ENCODE measurements at regions not wholly inside any gene's neighbourhood (a gene's known extent, or its start where the extent isn't known, plus 50 kb on each side); places are given as distances from the start of the nearest gene placed in this dataset.

DNA sequence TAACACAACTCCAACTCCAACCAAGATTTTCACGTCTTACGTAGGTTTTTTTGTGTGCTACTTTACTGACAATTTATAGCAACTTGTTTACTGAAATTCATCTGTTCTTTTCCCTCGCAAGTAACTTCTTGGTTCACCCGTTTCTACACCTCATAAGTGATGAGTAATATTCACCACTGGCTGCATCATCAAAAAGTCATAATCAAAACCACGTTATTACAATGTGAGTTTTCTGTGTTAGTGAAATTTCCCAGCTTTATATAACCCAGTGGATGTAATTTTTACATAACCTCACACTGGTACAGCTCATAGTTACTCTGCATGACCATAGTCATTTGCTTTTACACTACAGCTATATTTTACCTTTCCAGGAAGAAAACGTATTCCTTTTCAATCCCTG, 401.1 kb upstream of the LYPLAL1 start:
- H3K79me2 ChIP-seq (ENCODE audit: insufficient read depth, low read depth) = no peaks in the 10 kb centered on the region
- H3K4me3 ChIP-seq (IDR thresholded peaks at IDR 0.05; ENCODE audit: insufficient read depth, low read depth, low read length) = no peak overlapping the region
- H4K20me1 ChIP-seq (ENCODE audit: insufficient read depth) = no peaks in the 10 kb centered on the region
- H2AFZ ChIP-seq (ENCODE audit: low read depth) = no peak overlapping the region
- TF ChIP-seq, protein P1, sequence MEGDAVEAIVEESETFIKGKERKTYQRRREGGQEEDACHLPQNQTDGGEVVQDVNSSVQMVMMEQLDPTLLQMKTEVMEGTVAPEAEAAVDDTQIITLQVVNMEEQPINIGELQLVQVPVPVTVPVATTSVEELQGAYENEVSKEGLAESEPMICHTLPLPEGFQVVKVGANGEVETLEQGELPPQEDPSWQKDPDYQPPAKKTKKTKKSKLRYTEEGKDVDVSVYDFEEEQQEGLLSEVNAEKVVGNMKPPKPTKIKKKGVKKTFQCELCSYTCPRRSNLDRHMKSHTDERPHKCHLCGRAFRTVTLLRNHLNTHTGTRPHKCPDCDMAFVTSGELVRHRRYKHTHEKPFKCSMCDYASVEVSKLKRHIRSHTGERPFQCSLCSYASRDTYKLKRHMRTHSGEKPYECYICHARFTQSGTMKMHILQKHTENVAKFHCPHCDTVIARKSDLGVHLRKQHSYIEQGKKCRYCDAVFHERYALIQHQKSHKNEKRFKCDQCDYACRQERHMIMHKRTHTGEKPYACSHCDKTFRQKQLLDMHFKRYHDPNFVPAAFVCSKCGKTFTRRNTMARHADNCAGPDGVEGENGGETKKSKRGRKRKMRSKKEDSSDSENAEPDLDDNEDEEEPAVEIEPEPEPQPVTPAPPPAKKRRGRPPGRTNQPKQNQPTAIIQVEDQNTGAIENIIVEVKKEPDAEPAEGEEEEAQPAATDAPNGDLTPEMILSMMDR (conservative IDR thresholded peaks at IDR 0.05; ENCODE audit: low read depth, low read length) = no peak
- no peaks in the 10 kb centered on the region for H3K4me1 ChIP-seq (ENCODE audit: low read depth, poor library complexity, severe bottlenecking)
- no peak overlapping the region for H3K9ac ChIP-seq
- H3K36me3 ChIP-seq (ENCODE audit: insufficient read depth) = no peaks in the 10 kb centered on the region
- H3K27ac ChIP-seq = no peak overlapping the region
- no peaks in the 10 kb centered on the region for H3K27me3 ChIP-seq (ENCODE audit: insufficient read depth, low read depth)
- H3K4me2 ChIP-seq = no peak overlapping the region

DNA sequence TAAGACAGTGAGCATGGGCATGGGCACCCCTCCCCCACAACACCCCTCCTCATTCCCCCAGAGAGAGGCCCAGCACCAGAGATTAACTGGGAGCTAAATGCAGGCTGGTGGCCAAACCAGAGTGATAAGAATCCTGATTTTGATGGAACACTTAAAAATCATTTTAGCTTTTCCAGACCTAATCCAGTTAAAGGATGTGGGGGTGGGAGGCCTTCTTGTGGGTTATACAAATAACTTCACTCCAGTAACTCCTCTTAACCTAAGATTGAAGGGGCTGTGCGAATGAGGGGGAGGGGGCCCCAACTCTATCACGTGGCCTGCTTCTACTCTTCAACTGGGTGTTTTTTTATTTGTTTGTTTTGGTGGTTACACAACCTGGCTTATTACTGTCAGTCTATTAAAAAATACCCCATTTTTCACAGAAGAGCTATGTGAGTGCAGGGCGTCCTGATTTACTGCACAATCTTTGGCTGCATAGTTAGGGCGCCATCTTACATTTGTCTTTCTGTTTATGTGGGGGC, 398.1 kb upstream of the LYPLAL1 start:
- Histone ChIP-seq H2AFZ (ENCODE audit: low read depth) (no peak overlapping the region), H3K36me3 (ENCODE audit: insufficient read depth) (no peaks in the 10 kb centered on the region), H3K4me1 (ENCODE audit: low read depth, poor library complexity, severe bottlenecking) (no peaks in the 10 kb centered on the region), H3K27me3 (ENCODE audit: insufficient read depth, low read depth) (no peaks in the 10 kb centered on the region), H3K4me2 (no peak overlapping the region), H3K27ac (no peak overlapping the region), H3K79me2 (ENCODE audit: insufficient read depth, low read depth) (no peaks in the 10 kb centered on the region), H4K20me1 (ENCODE audit: insufficient read depth) (no peaks in the 10 kb centered on the region), H3K4me3 (IDR thresholded peaks at IDR 0.05; ENCODE audit: insufficient read depth, low read depth, low read length) (no peak overlapping the region), H3K9ac (no peak overlapping the region)
- TF ChIP-seq, protein P1 (conservative IDR thresholded peaks at IDR 0.05; ENCODE audit: low read depth, low read length) = no peak

DNA sequence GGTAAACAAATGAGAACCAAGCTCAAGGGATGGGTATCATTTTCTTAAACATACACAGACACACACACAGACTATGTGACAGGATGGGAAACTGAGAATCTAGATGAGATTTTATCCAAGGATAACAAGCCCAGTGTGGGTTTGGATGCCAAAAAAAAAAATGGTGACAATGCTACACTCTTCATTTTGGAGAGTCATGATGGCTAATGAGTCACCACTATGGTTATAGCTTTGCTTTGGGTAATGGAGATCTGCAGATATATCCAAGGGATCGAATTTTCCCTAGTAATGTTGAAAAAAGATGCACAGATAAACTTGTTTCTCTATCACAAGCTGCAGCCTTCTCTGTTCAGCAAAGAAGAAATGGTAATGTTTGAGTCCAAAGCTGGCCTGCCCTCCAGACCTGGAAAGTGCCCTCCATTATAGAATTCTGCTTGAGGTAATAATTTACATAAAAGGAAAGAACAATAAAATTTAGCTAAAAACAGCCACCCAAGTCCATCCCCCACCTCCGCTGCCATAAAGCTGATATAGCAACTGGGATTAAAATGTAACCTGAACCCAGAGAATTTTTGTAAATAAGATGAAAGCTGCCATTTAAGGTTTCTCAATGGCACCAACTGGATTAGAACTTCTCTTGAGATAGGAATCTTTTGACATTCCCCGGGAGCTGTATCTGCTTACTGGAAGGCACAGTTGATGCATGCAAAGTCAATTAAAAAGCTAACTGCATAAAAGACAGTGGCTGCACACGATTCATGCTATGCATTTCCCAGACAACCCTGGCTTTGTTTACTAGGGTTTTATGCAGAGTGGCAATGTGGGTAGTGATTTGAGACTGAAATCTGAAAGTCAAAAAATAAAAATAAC, 395.2 kb upstream of the LYPLAL1 start:
- no peaks in the 10 kb centered on the region for H3K27me3 ChIP-seq (ENCODE audit: insufficient read depth, low read depth)
- no peaks in the 10 kb centered on the region for H3K36me3 ChIP-seq (ENCODE audit: insufficient read depth)
- no peaks in the 10 kb centered on the region for H3K79me2 ChIP-seq (ENCODE audit: insufficient read depth, low read depth)
- TF ChIP-seq, protein P1 (conservative IDR thresholded peaks at IDR 0.05; ENCODE audit: low read depth, low read length) = no peak
- no peak overlapping the region for H2AFZ ChIP-seq (ENCODE audit: low read depth)
- no peak overlapping the region for H3K4me2 ChIP-seq
- H3K4me1 ChIP-seq (ENCODE audit: low read depth, poor library complexity, severe bottlenecking) = no peaks in the 10 kb centered on the region
- no peak overlapping the region for H3K9ac ChIP-seq
- H4K20me1 ChIP-seq (ENCODE audit: insufficient read depth) = no peaks in the 10 kb centered on the region
- no peak overlapping the region for H3K4me3 ChIP-seq (IDR thresholded peaks at IDR 0.05; ENCODE audit: insufficient read depth, low read depth, low read length)
- H3K27ac ChIP-seq = no peak overlapping the region

DNA sequence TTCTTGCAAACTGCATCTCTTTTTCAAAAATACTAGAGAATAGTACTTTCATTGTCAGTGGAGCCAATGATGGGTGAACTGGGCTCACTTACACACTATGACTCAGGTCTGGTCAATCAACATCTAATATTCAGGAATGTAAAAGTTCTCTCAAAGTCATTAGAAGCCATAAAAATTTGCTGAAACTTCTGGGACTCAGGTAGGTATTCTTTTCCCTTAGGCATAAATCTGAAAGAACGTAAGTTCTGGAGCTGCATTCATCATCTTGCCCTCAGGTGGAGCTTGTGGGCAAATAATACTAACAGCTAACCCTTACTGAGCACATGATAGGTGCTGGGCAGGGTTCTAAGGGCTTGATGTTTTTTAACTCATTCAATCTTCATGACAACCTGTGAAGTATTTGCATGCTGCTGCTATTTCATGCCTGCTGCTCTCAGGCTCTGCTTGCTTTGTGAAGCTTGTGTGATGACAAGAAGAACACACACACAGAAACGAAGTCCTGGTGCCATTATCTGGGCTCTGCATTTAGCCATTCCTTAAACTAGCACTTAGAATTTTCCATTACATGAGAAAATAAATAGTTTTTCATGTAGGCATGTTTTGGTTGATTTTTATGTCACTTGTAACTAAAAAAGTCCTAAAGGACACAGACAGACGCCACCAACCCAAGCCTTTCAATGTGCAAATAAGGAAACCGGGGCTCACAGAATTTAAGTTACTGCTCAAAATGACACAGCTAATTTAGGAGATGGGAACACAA, 394.2 kb upstream of the LYPLAL1 start:
- TF ChIP-seq, protein P1 (conservative IDR thresholded peaks at IDR 0.05; ENCODE audit: low read depth, low read length) = no peak
- Histone ChIP-seq H3K27ac (no peak overlapping the region), H2AFZ (ENCODE audit: low read depth) (no peak overlapping the region), H3K36me3 (ENCODE audit: insufficient read depth) (no peaks in the 10 kb centered on the region), H3K4me1 (ENCODE audit: low read depth, poor library complexity, severe bottlenecking) (no peaks in the 10 kb centered on the region), H3K9ac (no peak overlapping the region), H3K4me2 (no peak overlapping the region), H4K20me1 (ENCODE audit: insufficient read depth) (no peaks in the 10 kb centered on the region), H3K27me3 (ENCODE audit: insufficient read depth, low read depth) (no peaks in the 10 kb centered on the region), H3K79me2 (ENCODE audit: insufficient read depth, low read depth) (no peaks in the 10 kb centered on the region), H3K4me3 (IDR thresholded peaks at IDR 0.05; ENCODE audit: insufficient read depth, low read depth, low read length) (no peak overlapping the region)

All from KMS-11 (cell line).